Calu3 (cell line): ENCODE measurements at regions not wholly inside any gene's neighbourhood (a gene's known extent, or its start where the extent isn't known, plus 50 kb on each side); places are given as distances from the start of the nearest gene placed in this dataset.

Source experiments
- BruUV-seq: library from RNA; stranded (reverse); fragments of 400-500 nt; replicated peaks from 2 replicates; lab custom pipeline; 2021; lab: Mats Ljungman, UMichigan
- CTCF ChIA-PET: fragments of 300-600 bp; sonication (Branson Sonifier 250); formaldehyde crosslinking; loops from one replicate; lab custom pipeline; 2022; ENCODE audit warnings: antibody characterized with exemption; lab: Charles Lee
- DNase-seq: peaks from one replicate; pipeline ENCODE4 v3.0.0; 2022
- H3K27ac Mint-ChIP-seq: one replicate; pipeline ENCODE4 v1.8.0; 2022; ENCODE audit warnings: mixed read lengths; ENCODE audit not compliant: unreplicated experiment
- H3K27me3 Mint-ChIP-seq: one replicate; pipeline ENCODE4 v1.8.0; 2022; ENCODE audit warnings: mixed read lengths; ENCODE audit not compliant: unreplicated experiment
- H3K36me3 Mint-ChIP-seq: one replicate; pipeline ENCODE4 v1.8.0; 2022; ENCODE audit warnings: mild to moderate bottlenecking, moderate library complexity, mixed read lengths; ENCODE audit not compliant: insufficient read depth, unreplicated experiment
- H3K4me1 Mint-ChIP-seq: one replicate; pipeline ENCODE4 v1.8.0; 2022; ENCODE audit warnings: mild to moderate bottlenecking, low read depth, mixed read lengths; ENCODE audit not compliant: unreplicated experiment
- H3K4me3 Mint-ChIP-seq: one replicate; pipeline ENCODE4 v1.8.0; 2022; ENCODE audit warnings: mild to moderate bottlenecking, low read depth, moderate library complexity, mixed read lengths; ENCODE audit not compliant: unreplicated experiment
- H3K9me3 Mint-ChIP-seq: one replicate; pipeline ENCODE4 v1.8.0; 2022; ENCODE audit warnings: low read depth, mixed read lengths; ENCODE audit not compliant: unreplicated experiment
- CTCF ChIP-seq: fragments of 200-600 bp; IDR thresholded peaks from one replicate; pipeline ENCODE4 v1.8.0; 2022; ENCODE audit warnings: antibody characterized with exemption; ENCODE audit not compliant: unreplicated experiment
- intact Hi-C: fragments of 100-400 bp; cut with micrococcal nuclease; formaldehyde crosslinking; loops from one replicate; pipeline ENCODE4 v1.10.0; 2022; ENCODE audit not compliant: unreplicated experiment

- peaks cover 19% of the 10 kb centered on the region for H3K27me3 Mint-ChIP-seq
- no peak overlapping the region for H3K27ac Mint-ChIP-seq
- H3K9me3 Mint-ChIP-seq = peaks cover 2% of the 10 kb centered on the region
- no peak for DNase-seq
- no peaks in the 10 kb centered on the region for H3K4me1 Mint-ChIP-seq
- TF ChIP-seq CTCF = no peak
- no peaks in the 10 kb centered on the region for H3K36me3 Mint-ChIP-seq
- CTCF ChIA-PET = no interaction called here
- no TSS peak for BruUV-seq
- no peak overlapping the region for H3K4me3 Mint-ChIP-seq
- intact Hi-C loops = no loop called here
Observed at GRCh38 chr3:139746481-139746880, 68.7 kb upstream of the NMNAT3 start.

GRCh38 chr3:139745831-139746230 is 68.1 kb upstream of the NMNAT3 start:
- no peaks in the 10 kb centered on the region for H3K36me3 Mint-ChIP-seq
- no peak for DNase-seq
- H3K27ac Mint-ChIP-seq = no peak overlapping the region
- H3K4me1 Mint-ChIP-seq = no peaks in the 10 kb centered on the region
- no peak overlapping the region for H3K4me3 Mint-ChIP-seq
- peaks cover under 1% of the 10 kb centered on the region for H3K9me3 Mint-ChIP-seq
- no TSS peak for BruUV-seq
- intact Hi-C loops = no loop called here
- peaks cover 25% of the 10 kb centered on the region for H3K27me3 Mint-ChIP-seq
- no peak for TF ChIP-seq CTCF
- CTCF ChIA-PET = no interaction called here

GRCh38 chr3:139738697-139739096 is 60.9 kb upstream of the NMNAT3 start:
- CTCF ChIA-PET = no interaction called here

GRCh38 chr3:139737682-139738361 is 60.0 kb upstream of the NMNAT3 start:
- peaks cover 4% of the 10 kb centered on the region for H3K36me3 Mint-ChIP-seq
- H3K4me3 Mint-ChIP-seq = no peak overlapping the region
- no peak overlapping the region for H3K27ac Mint-ChIP-seq
- CTCF ChIA-PET = no interaction called here
- peaks cover 85% of the 10 kb centered on the region for H3K27me3 Mint-ChIP-seq
- H3K9me3 Mint-ChIP-seq = no peaks in the 10 kb centered on the region
- intact Hi-C loops = no loop called here
- BruUV-seq = no TSS peak
- DNase-seq = no peak
- H3K4me1 Mint-ChIP-seq = no peaks in the 10 kb centered on the region
- no peak for TF ChIP-seq CTCF

More at GRCh38 chr3:139738697-139739096, 60.9 kb upstream of the NMNAT3 start:
- no peak for DNase-seq
- no peak overlapping the region for H3K4me3 Mint-ChIP-seq
- H3K36me3 Mint-ChIP-seq = peaks cover 4% of the 10 kb centered on the region
- no TSS peak for BruUV-seq
- H3K4me1 Mint-ChIP-seq = no peaks in the 10 kb centered on the region
- intact Hi-C loops = no loop called here
- TF ChIP-seq CTCF = no peak
- no peak overlapping the region for H3K27ac Mint-ChIP-seq
- no peaks in the 10 kb centered on the region for H3K9me3 Mint-ChIP-seq
- H3K27me3 Mint-ChIP-seq = peaks cover 85% of the 10 kb centered on the region
